ENCODE measurements at regions not wholly inside any gene's neighbourhood (a gene's known extent, or its start where the extent isn't known, plus 50 kb on each side); places are given as distances from the start of the nearest gene placed in this dataset.

DNA sequence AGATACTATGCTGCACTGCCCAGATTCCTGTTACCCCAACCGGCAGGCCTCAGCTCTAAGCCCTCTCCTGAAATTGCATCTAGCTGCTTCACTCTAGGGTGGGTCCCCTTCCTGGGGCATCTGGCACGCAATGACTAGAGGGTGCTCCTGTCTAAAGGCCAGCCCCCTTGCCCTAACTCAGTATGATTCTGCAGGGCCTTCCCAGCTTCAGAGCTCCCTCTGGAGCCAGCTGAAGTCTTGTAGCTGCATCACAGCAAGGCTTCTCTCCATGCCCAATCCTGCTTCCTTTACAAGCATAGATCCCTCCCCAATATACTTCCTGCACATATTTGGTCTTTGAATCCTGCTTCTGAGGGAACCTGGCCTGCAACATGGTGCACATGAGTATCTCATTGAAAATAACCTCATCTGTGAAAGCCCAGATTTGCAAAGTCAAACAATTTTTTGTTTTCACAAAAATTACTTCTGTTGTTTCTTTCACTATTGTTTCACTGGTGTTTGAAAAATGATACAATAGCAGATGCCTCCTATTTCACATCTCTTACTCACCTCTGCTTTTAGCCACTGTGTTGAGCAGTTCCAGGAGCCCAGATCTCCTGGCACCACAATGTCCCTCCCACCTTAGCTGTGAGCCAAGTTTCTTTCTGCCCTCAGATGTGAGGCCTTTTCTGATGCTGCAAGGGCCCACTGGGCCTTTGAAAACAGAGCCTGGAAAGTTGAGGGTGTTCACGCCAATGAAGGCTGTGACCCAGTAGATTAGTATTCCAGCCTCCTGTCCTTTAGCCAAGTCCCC, 169.5 kb upstream of the EGLN3 start:
- no peak for DNase-seq

DNA sequence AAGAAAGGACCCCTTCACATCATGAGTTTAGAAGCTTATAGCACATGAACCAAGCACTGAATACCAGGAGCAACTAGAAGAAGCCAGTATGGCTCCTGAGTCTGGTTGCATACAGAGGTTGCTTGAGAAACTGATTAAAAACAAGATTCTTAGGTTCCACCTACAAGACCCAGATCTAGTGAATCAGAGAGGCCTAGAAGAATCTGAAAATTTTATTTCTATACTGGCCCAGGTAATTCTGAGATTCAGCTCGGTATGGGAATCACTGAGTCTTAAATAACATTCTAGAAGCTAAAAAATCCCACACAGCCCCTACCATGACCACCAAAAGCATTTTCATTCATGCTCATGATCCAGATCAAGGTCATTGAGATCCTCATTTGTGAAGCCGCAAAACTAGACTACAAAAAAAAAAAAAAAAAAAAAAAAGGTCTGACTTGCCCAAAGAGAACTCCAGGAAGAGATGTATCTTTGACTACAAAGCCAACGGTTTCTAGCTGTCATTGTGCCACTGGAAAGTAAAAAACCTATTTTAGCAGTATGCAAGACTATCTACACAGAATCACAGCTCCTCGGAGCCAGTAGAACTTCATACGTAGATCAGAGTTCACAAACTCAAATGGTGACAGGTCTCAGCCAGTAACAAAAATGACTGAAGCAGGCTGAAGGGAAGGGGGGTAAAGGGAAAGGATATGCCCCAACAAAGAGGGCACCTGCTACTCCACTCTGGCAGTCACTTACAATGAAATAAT, 168.4 kb upstream of the EGLN3 start:
- no peak for DNase-seq

DNA sequence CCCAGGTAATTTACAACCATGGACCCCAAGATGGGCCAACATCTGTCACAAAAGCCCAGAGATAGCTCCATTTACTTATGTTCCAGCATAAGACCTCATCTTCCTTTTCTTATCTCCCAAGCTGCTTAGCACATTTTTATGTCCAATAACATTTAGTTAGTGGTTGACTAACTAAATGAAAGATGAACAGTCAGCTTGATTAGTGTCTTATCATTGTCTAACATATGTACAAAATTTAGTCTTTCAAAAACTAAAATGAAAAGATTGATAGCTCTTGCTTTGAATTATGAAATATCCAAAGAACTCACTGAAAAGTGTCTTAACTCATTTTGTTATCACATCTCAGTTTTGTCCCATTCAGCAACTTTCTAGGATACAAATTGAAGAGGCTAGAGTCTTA, 163.1 kb upstream of the EGLN3 start:
- no peak for DNase-seq

- no peak for DNase-seq
Observed at GRCh38 chr14:34113005-34113511, 162.2 kb upstream of the EGLN3 start.

DNA sequence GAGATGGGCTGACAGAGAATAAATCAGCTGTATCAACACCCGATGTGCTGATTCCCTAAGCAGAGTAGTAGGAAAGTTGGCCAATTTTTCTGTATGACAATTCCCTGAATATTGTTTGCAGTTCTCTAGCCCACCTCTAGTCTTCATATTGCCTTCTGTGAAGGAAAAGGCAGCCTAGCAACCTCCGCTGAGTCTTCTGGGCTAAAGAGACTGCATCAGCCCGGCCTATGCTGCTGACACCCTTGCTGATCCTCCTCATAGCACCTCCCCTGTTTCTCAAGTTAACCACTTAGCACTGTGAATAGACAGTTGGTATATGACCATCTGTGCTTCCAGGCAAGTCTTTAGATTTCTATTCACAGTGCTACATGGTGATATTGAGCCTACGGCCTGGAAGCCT, 161.1 kb upstream of the EGLN3 start:
- DNase-seq, result no peak

DNA sequence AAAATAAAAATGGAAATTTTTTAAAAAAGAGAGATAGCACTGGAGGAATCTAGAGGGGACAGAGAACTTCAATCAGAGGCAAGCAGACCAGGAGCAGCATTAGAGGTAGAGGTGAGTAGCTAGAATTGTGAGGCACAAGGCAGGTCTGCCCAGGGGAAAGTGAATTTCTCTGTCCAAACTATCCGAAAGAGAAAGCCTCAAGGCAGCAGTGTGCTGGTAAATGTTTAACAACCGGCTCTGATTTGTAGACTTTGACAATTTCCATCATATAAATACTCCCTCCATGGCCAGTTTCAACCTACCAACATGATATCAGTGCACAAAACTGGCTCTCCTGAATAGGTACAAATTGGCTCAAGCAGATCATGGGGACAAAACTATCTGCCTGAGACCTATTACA, 160.6 kb upstream of the EGLN3 start:
- DNase-seq, result no peak

- no peak for DNase-seq
Observed at GRCh38 chr14:34110531-34110930, 159.7 kb upstream of the EGLN3 start.

- DNase-seq, result no peak
Observed at GRCh38 chr14:34107441-34107840, 156.6 kb upstream of the EGLN3 start.

DNA sequence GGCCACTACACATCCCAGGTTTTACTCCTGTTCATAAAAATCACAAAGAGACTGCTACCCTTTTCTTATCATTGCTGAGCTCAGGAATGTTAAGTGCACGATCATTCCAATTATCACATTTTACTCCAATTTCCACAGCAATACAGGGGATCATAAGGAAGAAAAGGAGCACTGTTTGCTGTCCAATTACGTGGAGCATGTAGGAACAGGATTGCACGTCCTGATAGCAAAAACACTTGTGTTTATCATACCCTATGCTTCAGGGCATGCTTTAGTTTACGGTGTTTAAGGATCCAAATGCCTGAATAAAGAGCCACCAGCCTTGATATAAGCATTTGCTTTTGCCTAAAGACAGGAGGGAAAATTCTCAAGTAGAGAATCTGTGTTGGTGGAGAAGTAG, 155.4 kb upstream of the EGLN3 start:
- DNase-seq, result no peak

DNA sequence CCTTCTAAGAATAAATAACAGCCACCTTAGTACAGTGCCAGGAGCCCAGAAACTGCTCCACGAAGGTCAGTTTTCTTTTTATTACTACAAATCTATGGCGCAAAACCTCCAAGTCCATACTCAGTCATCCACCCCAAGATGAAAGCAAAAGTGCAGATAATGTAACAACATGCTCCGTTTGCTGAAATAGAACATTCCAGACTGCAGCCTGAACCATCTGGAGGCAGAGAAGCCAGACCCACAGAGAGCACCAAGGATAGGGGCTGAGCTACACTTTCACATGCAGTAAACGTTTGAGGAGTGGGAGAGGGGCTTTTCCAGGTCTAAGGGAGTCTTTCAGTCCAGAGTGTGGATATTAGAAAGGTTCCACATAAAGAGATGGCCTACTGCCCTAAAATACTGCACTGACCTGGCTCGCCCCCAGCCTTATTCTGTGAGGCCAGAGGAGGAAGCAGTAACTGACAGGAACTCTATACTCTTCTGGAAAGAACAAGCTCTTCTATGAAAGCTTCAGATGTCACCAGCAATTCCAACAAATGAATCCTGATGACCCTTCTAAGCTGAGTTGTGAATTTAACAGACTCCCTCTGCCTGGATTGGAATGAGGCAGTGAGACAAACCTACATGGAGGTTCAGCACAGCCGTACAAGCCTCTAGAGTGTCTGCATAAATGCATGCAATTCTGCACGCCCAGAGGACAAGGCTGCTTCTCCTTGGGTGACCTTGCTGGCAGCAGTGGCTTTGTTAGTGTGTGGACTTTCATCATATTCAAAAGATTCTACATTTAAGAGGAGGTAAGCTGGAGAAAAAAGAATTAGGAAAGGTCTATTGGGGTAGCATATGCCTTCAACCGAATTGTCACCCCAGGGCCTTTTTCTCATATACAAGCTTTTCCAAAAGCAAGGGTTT, 153.9 kb upstream of the EGLN3 start:
- no peak for DNase-seq

- DNase-seq, result no peak
Observed at GRCh38 chr14:34103176-34103575, 152.3 kb upstream of the EGLN3 start.

- no peak for DNase-seq
Observed at GRCh38 chr14:34099635-34100034, 148.8 kb upstream of the EGLN3 start.

GRCh38 chr14:34098985-34099349, 148.1 kb upstream of the EGLN3 start:
- DNase-seq, result no peak

DNA sequence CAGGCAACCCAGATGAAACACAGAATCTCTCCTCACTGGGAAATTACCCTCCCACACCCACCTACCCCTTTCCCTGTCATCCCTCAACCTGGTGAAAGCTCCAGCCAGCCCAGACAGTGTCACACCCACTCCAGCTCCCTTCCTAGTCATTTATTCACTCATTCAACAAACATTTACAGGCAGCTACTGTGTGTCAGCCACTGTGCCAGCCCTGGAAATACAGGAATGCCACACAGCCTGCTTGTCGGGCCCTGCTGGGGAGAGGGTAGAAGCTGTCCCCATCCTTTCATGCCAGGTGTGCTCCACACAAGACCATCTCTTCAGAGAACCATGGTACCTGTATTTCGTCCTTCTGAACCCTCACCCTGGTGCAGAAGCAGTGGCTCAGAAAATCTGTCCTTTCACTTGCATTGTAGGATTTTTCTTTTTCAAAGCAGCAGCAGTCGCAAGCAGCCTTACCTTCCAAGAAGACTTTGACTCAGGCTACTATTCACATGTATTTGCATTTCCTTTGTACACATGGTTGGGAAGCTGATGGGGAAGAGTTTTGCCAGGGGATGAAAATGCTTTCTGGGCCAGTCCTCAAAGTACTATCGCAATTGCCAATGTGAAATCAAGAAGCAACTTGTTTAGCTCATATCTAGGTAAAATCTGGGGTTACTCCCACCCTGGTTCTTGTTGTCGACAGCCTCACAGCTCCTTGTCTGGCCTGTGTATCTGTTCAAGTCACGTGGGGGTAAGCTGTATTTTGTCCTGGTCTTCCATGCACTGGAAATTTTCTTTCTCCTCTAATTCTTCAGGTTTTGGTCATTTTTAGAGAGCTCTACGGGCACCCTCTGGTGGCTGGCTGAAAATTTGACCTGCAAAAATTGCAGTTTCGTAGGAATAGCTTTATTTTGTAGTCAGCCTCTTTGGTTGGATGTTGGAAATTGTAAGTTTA, 147.4 kb upstream of the EGLN3 start:
- no peak for DNase-seq

GRCh38 chr14:34097644-34098043, 146.8 kb upstream of the EGLN3 start:
- no peak for DNase-seq

DNA sequence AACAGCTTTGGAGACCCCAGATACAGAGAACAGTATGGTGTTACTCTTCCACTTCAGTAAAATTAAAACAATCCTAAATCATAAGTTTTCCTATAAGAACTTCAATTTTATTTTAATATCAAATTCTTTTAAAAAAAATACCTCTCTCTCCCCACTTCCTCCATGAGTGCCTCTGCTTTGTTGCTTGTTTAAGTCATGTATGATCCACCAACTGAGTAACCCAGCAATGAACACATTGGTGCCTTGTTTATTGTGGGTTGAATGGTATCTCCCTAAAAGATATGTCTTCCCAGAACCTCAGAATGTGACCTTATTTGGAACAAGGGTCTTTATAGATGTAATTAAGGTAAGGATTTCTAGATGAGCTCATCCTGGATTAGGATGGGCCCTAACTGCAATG, 143.5 kb upstream of the EGLN3 start:
- DNase-seq, result no peak

DNA sequence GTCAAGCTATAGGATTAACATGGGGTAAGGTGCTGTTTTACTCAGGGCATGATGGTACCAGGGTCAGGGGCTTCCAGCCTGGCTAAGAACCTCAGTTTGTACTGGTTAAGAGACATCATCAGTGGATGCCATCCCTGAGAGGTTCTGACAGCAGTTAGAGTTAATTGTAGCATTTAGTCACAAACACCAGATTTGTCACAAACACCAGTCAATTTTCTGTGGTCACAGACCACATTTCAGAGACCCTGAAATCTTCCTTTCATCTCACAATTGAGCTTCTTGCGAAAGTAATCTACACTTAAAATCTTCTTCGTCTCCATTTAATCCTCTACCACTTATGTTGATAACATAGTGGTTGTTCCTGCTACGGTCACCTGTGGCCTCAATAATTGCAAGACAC, 143.0 kb upstream of the EGLN3 start:
- DNase-seq, result no peak

GRCh38 chr14:34090451-34090850, 139.6 kb upstream of the EGLN3 start:
- no peak for DNase-seq

DNA sequence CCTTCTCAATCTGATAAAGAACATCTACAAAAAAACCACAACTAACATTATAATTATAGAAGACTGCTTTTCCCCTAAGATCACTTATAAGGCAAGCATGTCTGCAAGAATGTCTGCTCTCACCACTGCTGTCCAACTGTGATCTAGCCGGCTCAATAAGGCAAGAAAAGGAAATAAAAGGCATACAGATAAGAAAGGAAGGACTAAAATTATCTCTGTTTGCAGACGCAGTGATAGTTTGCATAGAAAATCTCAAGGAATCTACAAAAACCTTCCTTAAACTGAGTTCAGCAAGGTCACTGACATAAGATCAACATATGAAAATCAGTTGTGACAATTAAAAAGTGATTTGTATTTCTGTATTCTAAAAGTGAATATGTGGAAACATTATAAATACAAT, 138.0 kb upstream of the EGLN3 start:
- DNase-seq, result no peak

- no peak for DNase-seq
Observed at GRCh38 chr14:34087571-34087970, 136.7 kb upstream of the EGLN3 start.

DNA sequence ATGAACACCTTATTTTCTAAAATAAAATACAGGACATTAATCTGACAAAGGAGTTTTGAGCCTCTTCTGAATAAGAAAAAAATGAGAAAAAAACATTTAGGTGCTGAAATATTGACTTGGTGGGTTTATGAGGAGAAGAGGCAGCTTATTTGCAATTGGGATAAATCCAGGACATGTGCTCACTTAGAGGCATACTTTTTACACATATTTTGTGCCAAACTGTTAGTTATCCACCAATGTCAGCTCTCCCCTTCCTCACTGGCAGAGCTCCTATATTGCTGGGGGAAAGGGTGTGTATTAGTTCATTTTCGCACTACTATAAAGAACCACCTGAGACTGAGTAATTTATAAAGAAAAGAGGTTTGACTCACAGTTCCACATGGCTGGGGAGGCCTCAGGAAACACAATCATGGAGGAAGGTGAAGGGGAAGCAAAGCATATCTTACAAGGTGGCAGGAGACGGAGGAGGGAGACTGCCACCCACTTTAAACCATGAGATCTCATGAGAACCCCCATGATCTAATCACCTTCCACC, 135.4 kb upstream of the EGLN3 start:
- no peak for DNase-seq

GRCh38 chr14:34085695-34086094, 134.8 kb upstream of the EGLN3 start:
- DNase-seq, result no peak

Measured in NCI-H2029 (cell line).